HCT116 (cell line): ENCODE measurements at regions not wholly inside any gene's neighbourhood (a gene's known extent, or its start where the extent isn't known, plus 50 kb on each side); places are given as distances from the start of the nearest gene placed in this dataset.

Source experiments
- ATAC-seq: fragments of 200-7000 bp; cut with Tn5 transposase; 2 replicates; pipeline ENCODE4 v1.9.1; 2020; ENCODE audit warnings: mild to moderate bottlenecking, moderate library complexity
- BruUV-seq: library from RNA; stranded (reverse); fragments of 400-500 nt; replicated peaks from 2 replicates; lab custom pipeline; 2021; lab: Mats Ljungman, UMichigan
- CTCF ChIA-PET: fragments of 300-600 bp; sonication (Branson Sonifier 250); formaldehyde crosslinking; loops from one replicate; lab custom pipeline; 2021; ENCODE audit warnings: antibody characterized with exemption; lab: Charles Lee
- POLR2A ChIA-PET: fragments of 300-600, 350-600 bp; sonication (Branson Sonifier 250); formaldehyde crosslinking; loops from one replicate; lab custom pipeline; 2021; ENCODE audit warnings: antibody characterized with exemption; lab: Charles Lee
- RAD21 ChIA-PET, 2 experiments: fragments of 300-600 bp; sonication (Branson Sonifier 250); formaldehyde crosslinking; loops; one replicate each; lab custom pipeline; 2023; ENCODE audit warnings: low total read pairs in 2 of 2; ENCODE audit not compliant: uncharacterized antibody in 2 of 2, unreplicated experiment in 2 of 2, low non-redundant PET in 1 of 2; lab: Charles Lee
- DNase-seq: peaks from one replicate; pipeline ENCODE4 v3.0.0-alpha.2; 2010; ENCODE audit warnings: low read depth, low spot score
- H2AFZ ChIP-seq: fragments of 200-600 bp; shearing (Covaris generic), sonication (generic); 2 replicates; pipeline ENCODE4 v1.6.1; 2017; ENCODE audit warnings: low read depth, mixed run types, mixed read lengths, antibody characterized with exemption, low read length; ENCODE audit not compliant: poor library complexity, severe bottlenecking
- H3K27ac ChIP-seq: 2 replicates; pipeline ENCODE4 v1.5.1; 2012; ENCODE audit warnings: low read depth, low read length
- H3K27me3 ChIP-seq: fragments of 200-600 bp; sonication (generic); 2 replicates; pipeline ENCODE4 v1.6.1; 2016; ENCODE audit warnings: mixed run types, low read length, mixed read lengths; ENCODE audit not compliant: insufficient read depth
- H3K36me3 ChIP-seq, 2 experiments: fragments of 200-500 bp in 1 of 2; fragments of 200-600 bp in 1 of 2; sonication (Bioruptor generic) in 1 of 2; sonication (generic) in 1 of 2; 2 replicates each; pipeline versions ENCODE4 v1.5.1 to v1.6.1; 2014 to 2016; ENCODE audit warnings: low read length in 2 of 2, inconsistent platforms in 1 of 2, mixed read lengths in 1 of 2, mixed run types in 1 of 2; ENCODE audit not compliant: insufficient read depth in 2 of 2, control insufficient read depth in 1 of 2
- H3K4me1 ChIP-seq, 2 experiments: fragments of 200-600 bp in 1 of 2; sonication (generic) in 1 of 2; 2 replicates each; pipeline versions ENCODE4 v1.5.1 to v1.6.1; 2012 to 2017; ENCODE audit warnings: low read length in 2 of 2, inconsistent platforms in 1 of 2, mild to moderate bottlenecking in 1 of 2, mixed read lengths in 1 of 2, mixed run types in 1 of 2, moderate library complexity in 1 of 2; ENCODE audit not compliant: insufficient read depth in 2 of 2, control insufficient read depth in 1 of 2
- H3K4me2 ChIP-seq: fragments of 200-600 bp; sonication (generic); 2 replicates; pipeline ENCODE4 v1.6.1; 2017; ENCODE audit warnings: mixed run types, low read length, mixed read lengths
- H3K4me3 ChIP-seq, 2 experiments: fragments of 200-600 bp in 1 of 2; sonication (generic) in 1 of 2; replicated peaks in 1 of 2; 2 replicates each; pipeline ENCODE4 v1.5.1; 2011 to 2016; ENCODE audit warnings: low read length in 2 of 2, control low read depth in 1 of 2, low read depth in 1 of 2, mild to moderate bottlenecking in 1 of 2, mixed read lengths in 1 of 2, mixed run types in 1 of 2
- H3K79me2 ChIP-seq: fragments of 200-600 bp; sonication (generic); 2 replicates; pipeline ENCODE4 v1.6.1; 2017; ENCODE audit warnings: mild to moderate bottlenecking, mixed run types, low read length, moderate library complexity, mixed read lengths; ENCODE audit not compliant: insufficient read depth
- H3K9ac ChIP-seq: fragments of 200-600 bp; sonication (generic); 2 replicates; pipeline ENCODE4 v1.6.1; 2016; ENCODE audit warnings: low read length, mixed read lengths
- H3K9me2 ChIP-seq: fragments of 200-600 bp; sonication (generic), shearing (Covaris generic); 2 replicates; pipeline ENCODE4 v1.6.1; 2017; ENCODE audit warnings: mixed run types, mild to moderate bottlenecking, moderate library complexity; ENCODE audit not compliant: insufficient read depth
- H3K9me3 ChIP-seq, 2 experiments: fragments of 200-500 bp in 1 of 2; fragments of 200-600 bp in 1 of 2; sonication (Bioruptor generic) in 1 of 2; sonication (generic) in 1 of 2; 2 replicates each; pipeline ENCODE4 v1.6.1; 2014 to 2017; ENCODE audit warnings: low read length in 2 of 2, mixed read lengths in 2 of 2, inconsistent platforms in 1 of 2, low read depth in 1 of 2, mild to moderate bottlenecking in 1 of 2, mixed run types in 1 of 2, moderate library complexity in 1 of 2; ENCODE audit not compliant: control insufficient read depth in 1 of 2, insufficient read depth in 1 of 2
- H4K20me1 ChIP-seq: fragments of 200-600 bp; sonication (generic), shearing (Covaris generic); 2 replicates; pipeline ENCODE4 v1.6.1; 2017; ENCODE audit warnings: mixed run types, mild to moderate bottlenecking, moderate library complexity; ENCODE audit not compliant: insufficient read depth
- CBX3 ChIP-seq: IDR thresholded peaks from 2 replicates; pipeline ENCODE4 v1.6.1; 2012; ENCODE audit warnings: low read depth
- EGR1 ChIP-seq: IDR thresholded peaks from 2 replicates; pipeline ENCODE4 v1.6.1; 2012; ENCODE audit warnings: low read depth
- ELF1 ChIP-seq: IDR thresholded peaks from 2 replicates; pipeline ENCODE4 v1.6.1; 2012; ENCODE audit warnings: low read depth, borderline replicate concordance
- EZH2 ChIP-seq: fragments of 200-600 bp; sonication (generic); IDR thresholded peaks from 2 replicates; pipeline ENCODE4 v1.6.1; 2017; ENCODE audit warnings: antibody characterized with exemption, mixed run types
- EZH2phosphoT487 ChIP-seq: fragments of 200-600 bp; IDR thresholded peaks from 2 replicates; pipeline ENCODE4 v1.6.1; 2018; ENCODE audit warnings: antibody characterized with exemption, borderline replicate concordance
- FOSL1 ChIP-seq: IDR thresholded peaks from 2 replicates; pipeline ENCODE4 v1.6.1; 2012; ENCODE audit warnings: low read depth
- JUND ChIP-seq: IDR thresholded peaks from 2 replicates; pipeline ENCODE4 v1.6.1; 2012
- POLR2A ChIP-seq: IDR thresholded peaks from 2 replicates; pipeline ENCODE4 v1.7.0; 2011; ENCODE audit warnings: borderline replicate concordance; ENCODE audit not compliant: insufficient read depth, insufficient read length; ENCODE audit errors: extremely low read depth
- POLR2AphosphoS5 ChIP-seq: IDR thresholded peaks from 2 replicates; pipeline ENCODE4 v1.6.1; 2011; ENCODE audit warnings: mild to moderate bottlenecking, low read depth, low read length, moderate library complexity
- RAD21 ChIP-seq: IDR thresholded peaks from 2 replicates; pipeline ENCODE4 v1.6.1; 2012; ENCODE audit warnings: low read depth, mild to moderate bottlenecking
- SIN3A ChIP-seq: IDR thresholded peaks from 2 replicates; pipeline ENCODE4 v1.6.1; 2012; ENCODE audit warnings: low read depth
- SP1 ChIP-seq: IDR thresholded peaks from 2 replicates; pipeline ENCODE4 v1.6.1; 2012; ENCODE audit warnings: low read depth
- TCF7L2 ChIP-seq: IDR thresholded peaks from 2 replicates; pipeline ENCODE4 v1.7.0; 2011; ENCODE audit warnings: borderline replicate concordance, inconsistent platforms; ENCODE audit not compliant: insufficient read depth, insufficient read length; ENCODE audit errors: extremely low read depth
- YY1 ChIP-seq: IDR thresholded peaks from 2 replicates; pipeline ENCODE4 v1.6.1; 2011; ENCODE audit warnings: low read length, low read depth, moderate library complexity, mild to moderate bottlenecking; ENCODE audit not compliant: insufficient replicate concordance; ENCODE audit errors: extremely low read depth
- ZFX ChIP-seq: fragments of 450-650 bp; IDR thresholded peaks from 2 replicates; pipeline ENCODE4 v1.6.1; 2017
- intact Hi-C: fragments of 100-400 bp; cut with micrococcal nuclease; formaldehyde crosslinking; loops from 2 replicates; pipeline ENCODE4 v1.10.0; 2022
- TF ChIP-seq, protein P1 (sequence below): IDR thresholded peaks from 2 replicates; pipeline ENCODE4 v1.6.1; 2012; ENCODE audit warnings: low read depth
- TF ChIP-seq, protein P2 (sequence below): IDR thresholded peaks from 2 replicates; pipeline ENCODE4 v1.6.1; 2011; ENCODE audit warnings: mild to moderate bottlenecking, low read length, moderate library complexity; ENCODE audit not compliant: insufficient replicate concordance; ENCODE audit errors: extremely low read depth

- RAD21 ChIA-PET, result no interaction called here
- intact Hi-C loops, result no loop called here
These were observed 202.0 kb upstream of the LHX5 start for GRCh38 chr12:113673458-113674238.

DNA sequence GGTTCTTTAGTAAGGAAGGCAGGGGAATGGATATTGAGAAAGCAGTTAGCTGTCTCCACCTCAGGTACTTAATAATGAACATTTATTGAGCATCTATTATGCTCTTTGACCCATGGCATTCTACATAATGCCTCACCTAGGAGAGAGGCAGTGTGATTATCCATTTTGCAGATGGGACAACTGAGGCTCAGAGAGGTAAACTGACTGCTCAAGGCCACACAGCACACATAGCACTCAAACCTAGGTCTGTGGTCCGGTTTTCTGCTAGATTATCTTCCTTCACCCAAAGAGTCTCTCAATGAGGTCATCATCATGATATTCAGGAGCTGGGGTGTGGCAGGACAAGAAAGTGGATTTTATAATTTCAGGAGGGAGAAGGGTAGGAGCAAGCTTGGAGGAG, 199.1 kb upstream of the LHX5 start:
- H3K9ac ChIP-seq, result no peak overlapping the region
- H3K36me3 ChIP-seq, result no peaks in the 10 kb centered on the region
- ATAC-seq (no peak), DNase-seq (no peak)
- intact Hi-C loops, result no loop called here
- no peak overlapping the region for H3K4me2 ChIP-seq
- no TSS peak for BruUV-seq
- ChIA-PET CTCF (no interaction called here), POLR2A (no interaction called here)
- no peaks in the 10 kb centered on the region for H3K79me2 ChIP-seq
- no peak for TF ChIP-seq SP1
- no peak for TF ChIP-seq EZH2phosphoT487
- TF ChIP-seq TCF7L2, result no peak
- no peak for TF ChIP-seq POLR2AphosphoS5
- TF ChIP-seq, protein P1, sequence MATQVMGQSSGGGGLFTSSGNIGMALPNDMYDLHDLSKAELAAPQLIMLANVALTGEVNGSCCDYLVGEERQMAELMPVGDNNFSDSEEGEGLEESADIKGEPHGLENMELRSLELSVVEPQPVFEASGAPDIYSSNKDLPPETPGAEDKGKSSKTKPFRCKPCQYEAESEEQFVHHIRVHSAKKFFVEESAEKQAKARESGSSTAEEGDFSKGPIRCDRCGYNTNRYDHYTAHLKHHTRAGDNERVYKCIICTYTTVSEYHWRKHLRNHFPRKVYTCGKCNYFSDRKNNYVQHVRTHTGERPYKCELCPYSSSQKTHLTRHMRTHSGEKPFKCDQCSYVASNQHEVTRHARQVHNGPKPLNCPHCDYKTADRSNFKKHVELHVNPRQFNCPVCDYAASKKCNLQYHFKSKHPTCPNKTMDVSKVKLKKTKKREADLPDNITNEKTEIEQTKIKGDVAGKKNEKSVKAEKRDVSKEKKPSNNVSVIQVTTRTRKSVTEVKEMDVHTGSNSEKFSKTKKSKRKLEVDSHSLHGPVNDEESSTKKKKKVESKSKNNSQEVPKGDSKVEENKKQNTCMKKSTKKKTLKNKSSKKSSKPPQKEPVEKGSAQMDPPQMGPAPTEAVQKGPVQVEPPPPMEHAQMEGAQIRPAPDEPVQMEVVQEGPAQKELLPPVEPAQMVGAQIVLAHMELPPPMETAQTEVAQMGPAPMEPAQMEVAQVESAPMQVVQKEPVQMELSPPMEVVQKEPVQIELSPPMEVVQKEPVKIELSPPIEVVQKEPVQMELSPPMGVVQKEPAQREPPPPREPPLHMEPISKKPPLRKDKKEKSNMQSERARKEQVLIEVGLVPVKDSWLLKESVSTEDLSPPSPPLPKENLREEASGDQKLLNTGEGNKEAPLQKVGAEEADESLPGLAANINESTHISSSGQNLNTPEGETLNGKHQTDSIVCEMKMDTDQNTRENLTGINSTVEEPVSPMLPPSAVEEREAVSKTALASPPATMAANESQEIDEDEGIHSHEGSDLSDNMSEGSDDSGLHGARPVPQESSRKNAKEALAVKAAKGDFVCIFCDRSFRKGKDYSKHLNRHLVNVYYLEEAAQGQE, result no peak
- TF ChIP-seq, protein P2, sequence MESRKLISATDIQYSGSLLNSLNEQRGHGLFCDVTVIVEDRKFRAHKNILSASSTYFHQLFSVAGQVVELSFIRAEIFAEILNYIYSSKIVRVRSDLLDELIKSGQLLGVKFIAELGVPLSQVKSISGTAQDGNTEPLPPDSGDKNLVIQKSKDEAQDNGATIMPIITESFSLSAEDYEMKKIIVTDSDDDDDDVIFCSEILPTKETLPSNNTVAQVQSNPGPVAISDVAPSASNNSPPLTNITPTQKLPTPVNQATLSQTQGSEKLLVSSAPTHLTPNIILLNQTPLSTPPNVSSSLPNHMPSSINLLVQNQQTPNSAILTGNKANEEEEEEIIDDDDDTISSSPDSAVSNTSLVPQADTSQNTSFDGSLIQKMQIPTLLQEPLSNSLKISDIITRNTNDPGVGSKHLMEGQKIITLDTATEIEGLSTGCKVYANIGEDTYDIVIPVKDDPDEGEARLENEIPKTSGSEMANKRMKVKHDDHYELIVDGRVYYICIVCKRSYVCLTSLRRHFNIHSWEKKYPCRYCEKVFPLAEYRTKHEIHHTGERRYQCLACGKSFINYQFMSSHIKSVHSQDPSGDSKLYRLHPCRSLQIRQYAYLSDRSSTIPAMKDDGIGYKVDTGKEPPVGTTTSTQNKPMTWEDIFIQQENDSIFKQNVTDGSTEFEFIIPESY, result no peak
- TF ChIP-seq EGR1, result no peak
- TF ChIP-seq YY1, result no peak
- TF ChIP-seq JUND, result no peak
- TF ChIP-seq POLR2A, result no peak
- TF ChIP-seq EZH2, result no peak
- TF ChIP-seq CBX3, result no peak
- TF ChIP-seq SIN3A, result no peak
- TF ChIP-seq RAD21, result no peak
- TF ChIP-seq ZFX, result no peak
- TF ChIP-seq, all 23 proteins: peak for 0
- Histone ChIP-seq H3K9me2 (no peaks in the 10 kb centered on the region), H2AFZ (no peak overlapping the region), H3K27ac (no peak overlapping the region), H3K9me3 (no peaks in the 10 kb centered on the region), H3K27me3 (peaks cover 24% of the 10 kb centered on the region), H3K4me1 (no peaks in the 10 kb centered on the region), H4K20me1 (no peaks in the 10 kb centered on the region), H3K4me3 (no peak overlapping the region)
- RAD21 ChIA-PET, result no interaction called here

More at GRCh38 chr12:113673458-113674238, 202.0 kb upstream of the LHX5 start:
- Histone ChIP-seq H3K79me2 (no peaks in the 10 kb centered on the region), H3K36me3 (no peaks in the 10 kb centered on the region), H3K9me2 (no peaks in the 10 kb centered on the region), H3K4me3 (no peak overlapping the region), H3K4me1 (no peaks in the 10 kb centered on the region), H3K27me3 (peaks cover 21% of the 10 kb centered on the region), H3K4me2 (no peak overlapping the region), H2AFZ (no peak overlapping the region), H3K9me3 (no peaks in the 10 kb centered on the region), H4K20me1 (no peaks in the 10 kb centered on the region)
- DNase-seq (no peak), ATAC-seq (no peak)
- no TSS peak for BruUV-seq
- POLR2A ChIA-PET, result no interaction called here
- CTCF ChIA-PET, result no interaction called here
- no peak for TF ChIP-seq ELF1
- no peak for TF ChIP-seq FOSL1
- TF ChIP-seq, all 23 proteins: peak for 0
- no peak overlapping the region for H3K9ac ChIP-seq
- no peak overlapping the region for H3K27ac ChIP-seq
